ENCODE measurements at regions not wholly inside any gene's neighbourhood (a gene's known extent, or its start where the extent isn't known, plus 50 kb on each side); places are given as distances from the start of the nearest gene placed in this dataset.

- DNase-seq: no peak
Measured at GRCh38 chr4:31324814-31325213, 604.6 kb downstream of the PCDH7 start.

- DNase-seq: no peak
Measured at GRCh38 chr4:31325300-31325699, 605.1 kb downstream of the PCDH7 start.

- no peak for DNase-seq
Measured at GRCh38 chr4:31327031-31327430, 606.9 kb downstream of the PCDH7 start.

- no peak for DNase-seq
Measured at GRCh38 chr4:31328932-31329331, 608.8 kb downstream of the PCDH7 start.

GRCh38 chr4:31334086-31334910, 614.1 kb downstream of the PCDH7 start:
- DNase-seq: no peak

GRCh38 chr4:31338000-31338399, 617.8 kb downstream of the PCDH7 start:
- DNase-seq: no peak

DNA sequence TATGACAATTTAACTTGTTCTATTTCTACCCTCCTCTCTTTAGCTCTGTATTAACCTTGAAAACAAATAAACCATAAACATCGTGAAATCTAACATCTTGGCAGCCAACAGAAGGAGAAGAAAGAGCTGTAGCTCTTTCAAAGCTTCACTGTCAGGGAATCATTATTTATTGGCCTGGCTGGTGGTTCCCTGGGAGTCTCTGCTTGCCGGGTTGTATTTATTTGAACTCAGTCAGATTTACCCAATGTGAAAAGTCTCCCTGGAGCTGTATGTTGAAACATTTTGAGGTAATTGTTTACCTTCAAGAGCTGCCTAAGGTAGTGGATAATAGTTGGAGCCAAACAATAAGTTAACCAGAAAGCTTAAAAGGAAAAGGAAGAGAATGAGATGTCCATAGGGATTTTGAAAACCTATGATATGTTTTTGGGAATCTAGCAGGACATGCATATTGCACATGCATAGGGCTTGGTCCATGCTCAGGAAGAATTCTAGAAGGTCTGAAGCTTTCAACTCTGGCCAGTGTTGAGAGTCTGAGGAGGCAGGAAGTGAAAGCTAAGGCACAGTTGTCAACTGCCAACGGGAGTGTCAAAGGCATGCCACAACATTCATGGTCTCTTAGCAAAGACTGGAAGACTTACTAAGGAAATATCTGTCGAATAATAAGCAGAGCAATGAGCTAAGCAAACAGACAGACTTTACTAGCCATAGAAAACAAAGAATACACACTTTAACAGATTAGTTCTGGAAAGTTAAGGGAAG, 621.6 kb downstream of the PCDH7 start:
- DNase-seq: no peak

GRCh38 chr4:31343061-31343460, 622.9 kb downstream of the PCDH7 start:
- peak; percentile 16 for DNase-seq

DNA sequence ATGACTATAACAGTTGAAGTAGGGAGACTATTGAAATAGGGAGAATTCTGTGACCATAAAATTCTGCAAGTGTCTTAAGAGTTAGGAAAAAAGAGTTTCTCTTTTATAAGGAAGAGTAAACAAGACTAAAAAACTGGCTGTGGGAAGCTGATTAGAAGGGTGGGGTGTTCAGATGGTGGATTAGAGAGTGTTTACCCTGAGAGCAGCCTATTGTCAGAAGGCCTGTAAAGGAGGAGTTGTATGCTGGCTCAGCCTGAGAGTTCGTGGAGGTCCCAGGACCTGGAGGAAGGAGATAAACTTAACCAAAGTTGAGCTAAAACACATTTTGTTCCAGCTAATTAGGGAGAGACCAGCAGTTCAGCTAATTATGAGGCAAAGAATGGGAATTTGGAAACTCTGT, 629.7 kb downstream of the PCDH7 start:
- peak; percentile 13 for DNase-seq

- no peak for DNase-seq
Measured at GRCh38 chr4:31351695-31352094, 631.5 kb downstream of the PCDH7 start.

GRCh38 chr4:31356839-31357238, 636.7 kb downstream of the PCDH7 start:
- no peak for DNase-seq

GRCh38 chr4:31360786-31361185, 640.6 kb downstream of the PCDH7 start:
- DNase-seq: no peak

- no peak for DNase-seq
Measured at GRCh38 chr4:31362756-31363155, 642.6 kb downstream of the PCDH7 start.

DNA sequence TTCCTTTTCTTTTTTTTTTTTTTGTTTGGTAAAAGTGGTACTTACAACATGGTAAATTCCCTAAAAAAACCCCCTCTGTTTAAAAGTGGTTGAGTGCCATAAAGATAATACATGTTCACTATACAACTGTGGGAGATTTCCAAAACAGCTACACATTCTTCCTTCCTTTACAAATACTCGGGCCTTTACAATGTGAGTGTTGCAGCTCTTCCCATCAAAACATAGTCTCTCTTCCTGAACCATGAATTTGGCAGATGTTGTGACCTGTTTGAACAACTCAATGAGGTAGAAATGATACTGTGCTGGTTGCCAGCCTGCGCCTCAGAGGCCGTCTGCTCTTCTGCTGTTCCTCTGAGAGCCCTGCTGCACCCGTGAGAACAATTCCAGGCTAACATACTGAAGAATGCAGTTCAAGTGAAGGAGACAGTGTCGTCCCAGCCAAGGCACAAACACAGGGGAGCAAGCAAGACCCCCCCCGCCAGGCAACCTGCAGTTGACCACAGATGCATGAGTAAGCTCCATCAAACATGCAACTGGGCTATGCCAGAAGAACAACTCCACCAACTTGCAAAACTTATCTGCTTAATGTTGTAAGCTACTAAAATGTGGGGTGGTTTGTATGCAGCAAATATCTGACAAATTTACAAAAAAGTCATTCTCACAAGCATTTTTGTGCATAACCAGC, 645.0 kb downstream of the PCDH7 start:
- DNase-seq: no peak

GRCh38 chr4:31366041-31366440, 645.9 kb downstream of the PCDH7 start:
- DNase-seq: no peak

DNA sequence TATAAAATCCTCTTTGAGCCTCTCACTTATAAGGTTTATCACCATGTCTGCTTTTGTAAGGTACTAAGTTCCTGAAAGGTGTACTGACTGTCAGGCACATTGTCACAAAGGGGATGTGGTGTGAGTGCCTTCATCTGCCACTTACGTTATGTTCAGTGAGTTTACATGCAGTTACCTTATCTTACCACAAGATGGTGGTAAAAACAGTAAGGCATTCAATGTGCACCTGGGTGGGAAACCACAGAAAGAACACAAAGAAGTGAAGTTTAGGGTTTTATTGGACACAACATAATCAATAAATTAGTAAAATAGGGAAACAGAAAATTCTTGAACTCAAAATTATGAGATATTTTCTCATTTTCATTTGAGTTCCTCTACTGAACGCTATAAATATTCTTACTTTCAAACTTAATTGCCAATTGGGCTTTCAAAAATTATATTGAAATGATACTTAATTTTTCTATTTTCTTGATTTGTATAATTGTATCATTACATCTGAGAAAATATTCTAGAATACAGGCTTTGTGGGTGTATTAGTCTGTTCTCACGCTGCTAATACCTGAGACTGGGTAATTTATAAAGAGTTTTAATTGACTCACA, 650.8 kb downstream of the PCDH7 start:
- peak; percentile 84 for DNase-seq

DNA sequence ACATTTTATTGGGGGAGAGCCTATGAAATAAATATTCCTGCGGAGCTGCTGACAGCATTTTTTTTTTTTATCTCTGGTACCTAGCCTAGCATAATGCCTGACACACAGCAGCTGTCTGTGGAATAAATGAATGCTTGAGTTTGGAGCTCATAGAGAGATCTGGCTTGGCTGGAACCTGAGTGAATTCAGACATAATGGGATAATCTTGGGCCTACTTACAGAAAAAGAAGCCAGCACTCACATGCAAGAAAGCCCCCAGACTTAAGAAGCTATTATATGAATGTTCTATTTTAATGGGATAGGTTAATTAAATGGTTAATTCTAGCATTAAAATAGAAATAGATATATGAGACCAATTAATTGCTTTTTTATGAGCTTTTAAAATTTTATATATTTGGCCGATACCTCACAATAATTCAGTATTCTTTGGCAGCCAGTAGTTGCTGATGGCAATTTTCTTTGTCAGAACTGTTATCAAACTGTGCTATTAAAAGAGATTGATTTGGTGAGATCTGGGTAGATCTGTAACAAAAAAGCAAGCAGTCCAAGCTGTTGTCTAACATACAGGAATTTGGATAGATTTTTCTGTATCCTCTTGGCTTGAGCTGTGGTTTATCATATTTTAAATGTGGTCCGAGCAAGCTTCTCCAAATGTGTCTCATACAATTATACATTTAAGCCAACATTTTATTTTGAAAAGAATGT, 654.2 kb downstream of the PCDH7 start:
- DNase-seq: no peak

DNA sequence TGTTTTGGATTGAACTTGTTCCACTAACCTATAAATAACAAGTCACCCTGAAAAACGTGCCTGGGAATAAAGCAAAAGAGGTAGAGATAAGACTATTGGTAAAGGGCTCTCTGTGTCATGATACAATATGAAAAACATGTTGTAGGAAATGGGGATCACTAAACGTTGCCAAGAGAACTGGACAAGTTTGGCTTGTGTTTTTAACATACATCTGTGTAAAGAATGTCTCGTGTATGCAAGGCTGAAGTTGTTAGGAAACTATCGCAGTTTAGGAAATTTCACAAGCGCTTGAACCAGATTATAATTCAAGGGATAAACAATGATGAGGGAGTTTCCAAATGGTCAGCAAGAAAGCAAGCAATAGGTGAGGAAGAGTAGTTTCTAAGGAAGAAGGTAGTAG, 655.8 kb downstream of the PCDH7 start:
- DNase-seq: no peak

DNA sequence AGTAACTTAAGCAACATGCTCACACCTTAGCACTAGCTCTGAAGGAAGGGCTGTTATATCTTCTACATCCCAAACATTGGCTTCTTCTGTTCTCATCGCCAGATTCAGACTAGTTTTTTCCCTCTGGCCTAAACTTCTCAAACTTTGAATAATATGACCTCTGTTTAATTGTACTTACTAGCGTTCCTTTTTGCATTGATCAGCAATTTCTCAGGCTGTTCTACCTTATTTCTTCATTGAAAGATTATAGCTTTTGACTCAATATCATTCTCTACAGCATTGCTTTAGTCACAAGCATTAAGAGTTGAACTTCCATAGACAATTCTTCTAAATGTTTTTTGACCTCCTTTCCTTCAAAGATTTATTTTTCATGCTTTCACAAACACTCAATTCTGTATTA, 659.2 kb downstream of the PCDH7 start:
- DNase-seq: no peak

DNA sequence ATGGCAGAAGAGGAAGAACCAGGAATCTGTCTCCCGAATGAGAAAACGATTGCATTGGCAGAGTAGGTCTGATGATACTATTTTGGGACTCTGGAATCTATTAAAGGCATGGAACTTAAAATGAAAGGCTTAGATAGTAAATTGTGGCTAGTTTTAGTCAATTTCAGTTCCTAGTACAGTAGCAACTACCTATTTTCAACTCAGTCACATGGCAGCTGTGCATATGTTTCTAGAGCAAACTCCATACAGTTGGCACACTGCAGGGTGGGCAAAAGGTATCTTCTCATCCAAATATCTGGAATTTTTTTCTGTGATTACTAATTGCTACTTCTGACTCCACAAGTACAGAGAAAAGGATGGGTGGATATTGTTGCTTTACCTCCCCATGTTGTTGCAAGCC, 663.6 kb downstream of the PCDH7 start:
- no peak for DNase-seq

DNA sequence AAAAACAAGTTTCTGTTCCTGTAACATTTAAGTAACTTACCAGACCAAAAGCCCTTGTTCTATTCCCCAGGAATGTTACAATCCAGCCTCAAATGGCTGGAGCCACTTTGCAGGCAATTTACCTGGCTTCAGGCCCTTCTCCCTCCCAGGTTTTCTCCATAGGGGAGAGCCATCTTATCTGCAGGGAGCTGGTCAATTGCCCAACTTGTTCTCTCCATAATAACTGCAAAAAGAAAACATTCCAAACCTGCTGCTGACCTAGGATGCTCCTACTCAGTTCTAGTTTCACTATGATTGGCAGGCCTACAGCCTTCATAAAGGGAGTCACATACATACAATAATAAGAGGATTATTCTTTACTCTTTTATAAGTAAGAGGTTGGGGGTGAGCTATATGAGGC, 670.7 kb downstream of the PCDH7 start:
- DNase-seq: no peak

DNA sequence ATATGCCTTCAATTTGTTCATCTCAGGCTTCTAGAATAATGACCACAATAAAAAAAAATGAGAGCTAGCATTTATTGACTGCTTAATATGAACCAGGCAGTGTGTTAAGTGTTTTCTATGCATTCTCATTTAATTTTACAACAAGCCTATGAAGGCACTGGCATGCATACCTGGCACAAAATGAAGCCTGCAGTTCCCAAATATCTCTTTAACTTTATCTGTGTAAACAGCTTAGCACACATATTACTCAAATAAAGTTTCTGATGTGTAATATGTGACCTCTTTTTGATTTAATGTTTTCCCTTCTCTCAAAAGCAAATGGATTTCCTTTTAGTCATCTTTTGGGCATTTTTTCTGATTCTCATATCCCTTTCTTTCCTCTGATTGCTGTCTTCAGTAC, 671.8 kb downstream of the PCDH7 start:
- no peak for DNase-seq

DNA sequence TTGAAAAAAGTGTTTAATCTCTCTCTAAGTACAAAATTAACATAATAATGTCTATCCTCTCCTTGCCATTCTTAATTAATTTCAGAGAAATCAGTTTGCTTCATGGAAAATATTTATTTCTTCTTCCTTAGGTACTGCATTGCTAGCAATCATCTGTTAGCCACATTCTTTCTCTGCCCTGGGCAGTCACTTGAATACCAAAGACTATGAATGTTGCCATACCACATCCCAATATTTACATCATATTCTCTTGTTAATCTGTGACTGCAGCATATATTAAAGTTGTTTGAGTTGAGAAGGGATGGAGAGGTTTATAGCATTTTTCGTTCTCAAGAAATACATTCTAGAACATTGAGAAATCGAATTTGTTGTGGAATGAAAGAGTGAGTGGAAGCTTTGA, 672.8 kb downstream of the PCDH7 start:
- DNase-seq: no peak

All from DMS53 (cell line).